ENCODE measurements at regions not wholly inside any gene's neighbourhood (a gene's known extent, or its start where the extent isn't known, plus 50 kb on each side); places are given as distances from the start of the nearest gene placed in this dataset.

DNA sequence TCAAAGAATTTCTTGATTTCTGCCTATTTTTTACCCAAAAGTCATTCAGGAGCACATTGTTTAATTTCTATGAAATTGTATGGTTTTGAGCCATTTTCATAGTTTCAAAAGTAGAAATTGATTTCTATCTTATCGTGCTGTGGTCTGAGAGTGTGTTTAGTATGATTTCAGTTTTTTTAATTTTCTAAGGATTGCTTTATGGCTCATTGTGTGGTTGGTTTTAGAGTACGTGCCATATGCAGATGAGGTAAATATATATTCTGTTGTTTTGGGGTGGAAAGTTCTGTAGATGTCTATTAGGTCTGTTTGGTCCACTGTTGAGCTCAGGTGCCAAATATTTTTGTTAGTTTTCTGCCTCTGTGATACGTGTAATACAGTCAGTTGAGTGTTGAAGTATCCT, 487.1 kb upstream of the CBLB start:
- TF ChIP-seq CTCF (IDR thresholded peaks at IDR 0.05) (no peak), POLR2A (IDR thresholded peaks at IDR 0.05; ENCODE audit: low read depth) (no peak), EP300 (IDR thresholded peaks at IDR 0.05) (no peak)

Data from esophagus muscularis mucosa (tissue), 4 donors.